HCT116 (cell line): ENCODE measurements at regions not wholly inside any gene's neighbourhood (a gene's known extent, or its start where the extent isn't known, plus 50 kb on each side); places are given as distances from the start of the nearest gene placed in this dataset.

ENCODE experiments used
- ATAC-seq: fragments of 200-7000 bp; cut with Tn5 transposase; 2 replicates; pipeline ENCODE4 v1.9.1; 2020; ENCODE audit warnings: mild to moderate bottlenecking, moderate library complexity
- BruUV-seq: library from RNA; stranded (reverse); fragments of 400-500 nt; replicated peaks from 2 replicates; lab custom pipeline; 2021; lab: Mats Ljungman, UMichigan
- CTCF ChIA-PET: fragments of 300-600 bp; sonication (Branson Sonifier 250); formaldehyde crosslinking; loops from one replicate; lab custom pipeline; 2021; ENCODE audit warnings: antibody characterized with exemption; lab: Charles Lee
- POLR2A ChIA-PET: fragments of 300-600, 350-600 bp; sonication (Branson Sonifier 250); formaldehyde crosslinking; loops from one replicate; lab custom pipeline; 2021; ENCODE audit warnings: antibody characterized with exemption; lab: Charles Lee
- RAD21 ChIA-PET, 2 experiments: fragments of 300-600 bp; sonication (Branson Sonifier 250); formaldehyde crosslinking; loops; one replicate each; lab custom pipeline; 2023; ENCODE audit warnings: low total read pairs in 2 of 2; ENCODE audit not compliant: uncharacterized antibody in 2 of 2, unreplicated experiment in 2 of 2, low non-redundant PET in 1 of 2; lab: Charles Lee
- DNase-seq: peaks from one replicate; pipeline ENCODE4 v3.0.0-alpha.2; 2010; ENCODE audit warnings: low read depth, low spot score
- H2AFZ ChIP-seq: fragments of 200-600 bp; shearing (Covaris generic), sonication (generic); 2 replicates; pipeline ENCODE4 v1.6.1; 2017; ENCODE audit warnings: low read depth, mixed run types, mixed read lengths, antibody characterized with exemption, low read length; ENCODE audit not compliant: poor library complexity, severe bottlenecking
- H3K27ac ChIP-seq: 2 replicates; pipeline ENCODE4 v1.5.1; 2012; ENCODE audit warnings: low read depth, low read length
- H3K27me3 ChIP-seq: fragments of 200-600 bp; sonication (generic); 2 replicates; pipeline ENCODE4 v1.6.1; 2016; ENCODE audit warnings: mixed run types, low read length, mixed read lengths; ENCODE audit not compliant: insufficient read depth
- H3K36me3 ChIP-seq, 2 experiments: fragments of 200-500 bp in 1 of 2; fragments of 200-600 bp in 1 of 2; sonication (Bioruptor generic) in 1 of 2; sonication (generic) in 1 of 2; 2 replicates each; pipeline versions ENCODE4 v1.5.1 to v1.6.1; 2014 to 2016; ENCODE audit warnings: low read length in 2 of 2, inconsistent platforms in 1 of 2, mixed read lengths in 1 of 2, mixed run types in 1 of 2; ENCODE audit not compliant: insufficient read depth in 2 of 2, control insufficient read depth in 1 of 2
- H3K4me1 ChIP-seq, 2 experiments: fragments of 200-600 bp in 1 of 2; sonication (generic) in 1 of 2; 2 replicates each; pipeline versions ENCODE4 v1.5.1 to v1.6.1; 2012 to 2017; ENCODE audit warnings: low read length in 2 of 2, inconsistent platforms in 1 of 2, mild to moderate bottlenecking in 1 of 2, mixed read lengths in 1 of 2, mixed run types in 1 of 2, moderate library complexity in 1 of 2; ENCODE audit not compliant: insufficient read depth in 2 of 2, control insufficient read depth in 1 of 2
- H3K4me2 ChIP-seq: fragments of 200-600 bp; sonication (generic); 2 replicates; pipeline ENCODE4 v1.6.1; 2017; ENCODE audit warnings: mixed run types, low read length, mixed read lengths
- H3K4me3 ChIP-seq, 2 experiments: fragments of 200-600 bp in 1 of 2; sonication (generic) in 1 of 2; replicated peaks in 1 of 2; 2 replicates each; pipeline ENCODE4 v1.5.1; 2011 to 2016; ENCODE audit warnings: low read length in 2 of 2, control low read depth in 1 of 2, low read depth in 1 of 2, mild to moderate bottlenecking in 1 of 2, mixed read lengths in 1 of 2, mixed run types in 1 of 2
- H3K79me2 ChIP-seq: fragments of 200-600 bp; sonication (generic); 2 replicates; pipeline ENCODE4 v1.6.1; 2017; ENCODE audit warnings: mild to moderate bottlenecking, mixed run types, low read length, moderate library complexity, mixed read lengths; ENCODE audit not compliant: insufficient read depth
- H3K9ac ChIP-seq: fragments of 200-600 bp; sonication (generic); 2 replicates; pipeline ENCODE4 v1.6.1; 2016; ENCODE audit warnings: low read length, mixed read lengths
- H3K9me2 ChIP-seq: fragments of 200-600 bp; sonication (generic), shearing (Covaris generic); 2 replicates; pipeline ENCODE4 v1.6.1; 2017; ENCODE audit warnings: mixed run types, mild to moderate bottlenecking, moderate library complexity; ENCODE audit not compliant: insufficient read depth
- H3K9me3 ChIP-seq, 2 experiments: fragments of 200-500 bp in 1 of 2; fragments of 200-600 bp in 1 of 2; sonication (Bioruptor generic) in 1 of 2; sonication (generic) in 1 of 2; 2 replicates each; pipeline ENCODE4 v1.6.1; 2014 to 2017; ENCODE audit warnings: low read length in 2 of 2, mixed read lengths in 2 of 2, inconsistent platforms in 1 of 2, low read depth in 1 of 2, mild to moderate bottlenecking in 1 of 2, mixed run types in 1 of 2, moderate library complexity in 1 of 2; ENCODE audit not compliant: control insufficient read depth in 1 of 2, insufficient read depth in 1 of 2
- H4K20me1 ChIP-seq: fragments of 200-600 bp; sonication (generic), shearing (Covaris generic); 2 replicates; pipeline ENCODE4 v1.6.1; 2017; ENCODE audit warnings: mixed run types, mild to moderate bottlenecking, moderate library complexity; ENCODE audit not compliant: insufficient read depth
- CEBPB ChIP-seq: IDR thresholded peaks from 2 replicates; pipeline ENCODE4 v1.6.1; 2012; ENCODE audit warnings: low read depth
- CTCF ChIP-seq, 3 experiments: fragments of 200-600 bp in 1 of 3; sonication (generic) in 1 of 3; IDR thresholded peaks in 2 of 3; conservative IDR thresholded peaks in 1 of 3; 2 replicates each; pipeline ENCODE4 v1.5.1; 2012 to 2017; ENCODE audit warnings: low read depth in 2 of 3, low read length in 2 of 3, antibody characterized with exemption in 1 of 3, borderline replicate concordance in 1 of 3, control low read depth in 1 of 3, mild to moderate bottlenecking in 1 of 3, mixed read lengths in 1 of 3, mixed run types in 1 of 3, moderate library complexity in 1 of 3; ENCODE audit not compliant: insufficient read depth in 1 of 3
- EZH2phosphoT487 ChIP-seq: fragments of 200-600 bp; IDR thresholded peaks from 2 replicates; pipeline ENCODE4 v1.6.1; 2018; ENCODE audit warnings: antibody characterized with exemption, borderline replicate concordance
- JUND ChIP-seq: IDR thresholded peaks from 2 replicates; pipeline ENCODE4 v1.6.1; 2012
- MAX ChIP-seq: IDR thresholded peaks from 2 replicates; pipeline ENCODE4 v1.6.1; 2012
- POLR2AphosphoS5 ChIP-seq: IDR thresholded peaks from 2 replicates; pipeline ENCODE4 v1.6.1; 2011; ENCODE audit warnings: mild to moderate bottlenecking, low read depth, low read length, moderate library complexity
- REST ChIP-seq: IDR thresholded peaks from 2 replicates; pipeline ENCODE4 v1.6.1; 2012; ENCODE audit warnings: low read depth
- SP1 ChIP-seq: IDR thresholded peaks from 2 replicates; pipeline ENCODE4 v1.6.1; 2012; ENCODE audit warnings: low read depth
- SRF ChIP-seq: IDR thresholded peaks from 2 replicates; pipeline ENCODE4 v1.6.1; 2012; ENCODE audit warnings: low read depth
- YY1 ChIP-seq: IDR thresholded peaks from 2 replicates; pipeline ENCODE4 v1.6.1; 2011; ENCODE audit warnings: low read length, low read depth, moderate library complexity, mild to moderate bottlenecking; ENCODE audit not compliant: insufficient replicate concordance; ENCODE audit errors: extremely low read depth
- ZBTB33 ChIP-seq: IDR thresholded peaks from 2 replicates; pipeline ENCODE4 v1.6.1; 2011; ENCODE audit warnings: mild to moderate bottlenecking, low read length, moderate library complexity; ENCODE audit not compliant: insufficient replicate concordance; ENCODE audit errors: extremely low read depth
- ZNF274 ChIP-seq: fragments of 200-500 bp; sonication (Bioruptor generic); IDR thresholded peaks from 2 replicates; pipeline ENCODE4 v1.6.1; 2014; ENCODE audit warnings: mild to moderate bottlenecking, low read depth, low read length, inconsistent platforms
- intact Hi-C: fragments of 100-400 bp; cut with micrococcal nuclease; formaldehyde crosslinking; loops from 2 replicates; pipeline ENCODE4 v1.10.0; 2022

- TF ChIP-seq POLR2AphosphoS5 (no peak), SRF (no peak), CEBPB (no peak), ZBTB33 (no peak), YY1 (no peak)
- Histone ChIP-seq H3K79me2 (no peaks in the 10 kb centered on the region), H3K9me3 (peaks cover 0 to 4% of the 10 kb centered on the region in 2 experiments; a peak in 1 of 4 replicates), H2AFZ (no peak overlapping the region), H4K20me1 (no peaks in the 10 kb centered on the region), H3K27ac (no peak overlapping the region), H3K4me3 (no peak overlapping the region), H3K36me3 (no peaks in the 10 kb centered on the region), H3K4me2 (no peak overlapping the region), H3K9ac (no peak overlapping the region), H3K27me3 (no peaks in the 10 kb centered on the region), H3K9me2 (no peaks in the 10 kb centered on the region), H3K4me1 (no peaks in the 10 kb centered on the region)
- RAD21 ChIA-PET: no interaction called here
- CTCF ChIA-PET: no interaction called here
- DNase-seq (no peak), ATAC-seq (no peak)
- intact Hi-C loops: loop anchor here (10.0 kb wide), 1 partner anchor 803 kb away; no protein-coding TSS in a partner anchor
- POLR2A ChIA-PET: no interaction called here
- no TSS peak for BruUV-seq
Observed at GRCh38 chr9:74007833-74008232, 489.3 kb upstream of the RORB start.

GRCh38 chr9:74016004-74016403 is 481.1 kb upstream of the RORB start:
- H4K20me1 ChIP-seq: no peaks in the 10 kb centered on the region
- H3K27me3 ChIP-seq: no peaks in the 10 kb centered on the region
- H3K9me3 ChIP-seq: peaks cover 0 to 3% of the 10 kb centered on the region in 2 experiments; a peak in 2 of 4 replicates
- H3K27ac ChIP-seq: no peak overlapping the region
- no peak overlapping the region for H3K4me3 ChIP-seq
- no peak overlapping the region for H2AFZ ChIP-seq
- no peaks in the 10 kb centered on the region for H3K4me1 ChIP-seq
- BruUV-seq: no TSS peak
- H3K9ac ChIP-seq: no peak overlapping the region
- no peaks in the 10 kb centered on the region for H3K79me2 ChIP-seq
- no peak overlapping the region for H3K4me2 ChIP-seq
- ChIA-PET CTCF (no interaction called here), POLR2A (no interaction called here), RAD21 (no interaction called here)
- ATAC-seq (no peak), DNase-seq (no peak)
- no peaks in the 10 kb centered on the region for H3K36me3 ChIP-seq
- intact Hi-C loops: no loop called here
- H3K9me2 ChIP-seq: no peaks in the 10 kb centered on the region
- no peak for TF ChIP-seq YY1
- no peak for TF ChIP-seq MAX
- no peak for TF ChIP-seq REST
- TF ChIP-seq EZH2phosphoT487: no peak
- no peak for TF ChIP-seq CTCF (IDR thresholded peaks at IDR 0.05 in 2 of 3, conservative IDR thresholded peaks at IDR 0.05 in 1 of 3; ENCODE audit: borderline replicate concordance in 1 of 3, insufficient read depth in 1 of 3, low read depth in 2 of 3, low read length in 2 of 3)
- no peak for TF ChIP-seq ZNF274
- TF ChIP-seq SP1: no peak
- TF ChIP-seq JUND: no peak
- TF ChIP-seq CEBPB: no peak
